ENCODE measurements at regions not wholly inside any gene's neighbourhood (a gene's known extent, or its start where the extent isn't known, plus 50 kb on each side); places are given as distances from the start of the nearest gene placed in this dataset.

DNA sequence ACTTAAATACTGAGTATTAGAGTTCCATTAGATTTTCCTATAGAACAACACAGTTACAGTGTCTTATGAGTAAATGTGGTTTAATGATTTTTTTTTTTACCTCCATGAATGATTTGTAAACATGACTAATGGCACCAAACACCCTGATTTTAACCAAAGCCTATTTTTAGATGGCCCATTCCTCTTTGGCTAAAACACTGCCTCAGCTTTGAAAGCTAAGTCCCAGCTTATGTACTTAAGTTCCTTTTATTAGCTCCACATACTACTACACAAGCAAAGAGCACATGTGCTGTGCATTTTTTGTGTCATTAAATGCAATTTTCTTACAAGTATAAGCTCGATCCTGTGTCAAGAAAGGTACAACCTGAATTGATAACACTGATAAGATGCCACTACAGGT, 575.6 kb upstream of the PITX2 start:
- DNase-seq: no peak

DNA sequence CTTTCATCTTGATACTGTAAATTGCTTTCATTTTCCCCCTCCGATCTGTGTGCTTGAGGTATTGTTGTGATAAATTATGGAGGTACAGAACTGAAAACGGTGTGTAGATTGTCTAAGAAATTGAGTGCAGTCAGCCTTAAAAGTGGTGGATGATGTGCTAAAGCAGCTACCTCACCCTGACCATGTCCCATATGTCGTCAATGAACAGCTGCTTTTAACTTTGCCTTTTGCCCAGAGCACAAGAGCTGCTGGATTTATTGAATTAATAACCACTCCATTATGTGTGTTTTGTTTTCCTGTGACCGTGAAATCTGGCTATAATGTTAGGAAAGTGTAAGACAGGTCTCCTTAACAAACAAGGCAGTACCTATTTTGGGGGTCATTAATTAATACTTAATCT, 581.9 kb upstream of the PITX2 start:
- DNase-seq: no peak

DNA sequence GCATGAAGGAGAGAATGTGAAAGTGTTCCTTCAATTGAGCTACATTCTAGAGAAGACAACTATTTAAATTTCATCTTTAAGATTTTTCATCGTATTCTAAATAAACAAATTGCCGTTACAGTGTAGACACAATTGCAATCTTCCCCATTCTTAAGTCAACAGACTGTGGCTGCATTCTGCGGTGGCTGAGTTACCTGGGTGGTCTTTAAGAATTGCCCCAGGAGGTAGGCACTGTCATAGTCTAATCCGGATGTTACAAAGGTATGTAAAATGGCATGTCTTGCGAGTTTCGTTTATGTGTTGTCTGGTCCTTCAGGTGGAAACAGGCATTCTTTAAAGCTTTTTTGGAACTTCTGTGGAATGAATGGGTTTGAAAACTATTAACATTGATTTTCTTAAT, 586.1 kb upstream of the PITX2 start:
- DNase-seq: no peak

GRCh38 chr4:111209706-111210105, 586.8 kb upstream of the PITX2 start:
- DNase-seq: no peak

DNA sequence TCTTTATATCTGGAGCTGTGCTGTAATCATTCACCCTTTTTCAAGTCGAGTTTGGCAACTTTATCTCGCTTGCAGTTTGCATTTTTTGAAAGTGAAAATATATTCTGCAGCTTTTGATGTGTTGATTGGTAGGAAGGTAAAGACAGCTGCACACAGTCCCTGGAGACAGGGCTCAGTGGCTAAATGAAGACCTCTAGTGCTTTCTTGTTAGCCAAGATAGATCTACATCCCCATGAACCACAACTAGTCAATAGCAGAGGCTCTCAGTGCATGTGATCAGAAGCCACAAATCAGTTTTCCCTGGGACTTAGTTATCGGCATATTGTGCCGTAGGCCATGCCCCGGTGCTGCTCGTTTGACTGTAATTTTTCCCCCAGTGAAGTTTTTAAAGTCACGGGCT, 587.7 kb upstream of the PITX2 start:
- no peak for DNase-seq

- no peak for DNase-seq
These were observed 590.7 kb upstream of the PITX2 start for GRCh38 chr4:111213531-111213930.

- DNase-seq: no peak
These were observed 591.5 kb upstream of the PITX2 start for GRCh38 chr4:111214371-111214770.

- DNase-seq: no peak
These were observed 592.9 kb upstream of the PITX2 start for GRCh38 chr4:111215755-111216154.

- DNase-seq: no peak
These were observed 593.9 kb upstream of the PITX2 start for GRCh38 chr4:111216791-111217190.

GRCh38 chr4:111221371-111221770, 598.5 kb upstream of the PITX2 start:
- no peak for DNase-seq

GRCh38 chr4:111228396-111228795, 605.5 kb upstream of the PITX2 start:
- DNase-seq: no peak

DNA sequence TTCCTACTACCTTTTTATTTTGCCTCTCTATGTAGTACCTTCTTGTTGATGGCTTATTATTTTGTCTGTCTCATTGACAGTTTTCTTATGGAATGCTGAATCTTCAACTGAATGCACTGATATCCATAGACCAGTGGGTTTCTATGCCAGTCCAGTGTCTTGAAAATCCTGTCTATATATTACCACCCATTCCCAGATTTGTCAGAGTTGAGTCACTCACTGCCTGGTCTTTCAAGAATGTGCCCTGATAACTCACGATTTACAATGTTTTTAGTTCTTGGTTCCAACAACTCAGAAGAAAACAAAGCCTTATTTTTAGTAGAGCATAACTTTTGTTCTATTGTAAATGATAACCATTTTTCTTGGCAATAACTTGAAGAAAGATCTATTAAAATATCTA, 606.0 kb upstream of the PITX2 start:
- DNase-seq: no peak

DNA sequence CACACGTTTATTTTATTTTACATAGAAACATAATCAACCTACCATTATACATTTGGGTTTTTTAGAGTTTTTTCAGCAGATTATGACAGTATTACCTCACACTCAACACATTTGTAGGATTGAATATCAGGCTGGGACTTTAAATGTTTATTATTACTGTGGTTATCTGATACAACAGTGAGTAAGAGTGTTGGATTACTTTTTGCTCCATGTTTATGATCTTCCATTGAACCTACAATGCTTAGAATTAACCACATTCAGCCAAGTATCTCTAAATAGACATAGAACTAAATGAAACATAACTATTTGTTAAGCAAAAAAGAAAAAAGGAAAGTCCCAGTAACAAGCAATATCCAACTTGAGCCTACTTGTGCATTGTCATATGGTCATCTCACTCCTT, 607.4 kb upstream of the PITX2 start:
- DNase-seq: no peak

- no peak for DNase-seq
These were observed 608.4 kb upstream of the PITX2 start for GRCh38 chr4:111231281-111231680.

GRCh38 chr4:111234939-111235338, 612.1 kb upstream of the PITX2 start:
- DNase-seq: no peak

GRCh38 chr4:111263836-111264235, 641.0 kb upstream of the PITX2 start:
- no peak for DNase-seq

- no peak for DNase-seq
These were observed 644.1 kb upstream of the PITX2 start for GRCh38 chr4:111266937-111267336.

DNA sequence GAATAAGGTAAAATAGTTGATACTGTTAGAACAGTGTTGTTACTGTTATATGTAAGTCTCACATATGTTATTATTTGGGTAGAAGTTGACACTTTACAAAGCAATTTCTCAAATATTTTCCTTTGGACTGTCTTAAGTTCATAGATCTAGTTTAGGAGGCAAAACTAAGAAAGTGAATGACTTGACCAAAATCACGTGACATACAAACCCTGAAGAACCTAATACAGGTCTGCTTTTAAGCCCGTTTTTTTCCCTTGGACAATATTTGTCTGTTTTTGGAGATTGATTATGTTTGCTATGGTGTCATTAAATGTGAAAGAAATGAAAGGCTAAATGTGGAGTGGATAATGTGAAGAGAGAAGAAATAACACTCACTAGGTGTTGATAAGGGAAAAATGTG, 644.9 kb upstream of the PITX2 start:
- DNase-seq: no peak

- DNase-seq: no peak
These were observed 646.0 kb upstream of the PITX2 start for GRCh38 chr4:111268769-111269414.

GRCh38 chr4:111269439-111269838, 646.6 kb upstream of the PITX2 start:
- DNase-seq: no peak

- no peak for DNase-seq
These were observed 651.2 kb upstream of the PITX2 start for GRCh38 chr4:111274060-111274459.

GRCh38 chr4:111274486-111274885, 651.6 kb upstream of the PITX2 start:
- DNase-seq: no peak

- DNase-seq: no peak
These were observed 658.3 kb upstream of the PITX2 start for GRCh38 chr4:111281219-111281618.

DNA sequence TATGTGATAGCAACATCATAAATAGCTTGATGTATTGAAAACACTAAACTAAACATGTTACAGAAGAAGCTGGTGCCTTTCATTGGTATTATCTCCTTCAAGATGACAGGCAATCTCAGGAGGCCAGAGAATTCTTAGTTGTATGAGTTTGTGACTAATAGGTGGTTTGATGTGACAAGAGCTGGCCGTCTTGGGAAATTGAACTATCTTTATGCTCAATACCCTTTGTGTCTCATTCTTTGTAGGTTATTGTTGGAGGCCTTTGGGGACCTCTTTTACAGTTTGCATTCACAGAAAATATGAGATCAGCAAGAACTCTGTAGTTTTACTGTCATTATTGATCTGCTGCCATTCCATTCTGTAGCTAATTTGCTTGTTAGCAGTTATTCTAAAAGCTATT, 659.2 kb upstream of the PITX2 start:
- DNase-seq: no peak

DNA sequence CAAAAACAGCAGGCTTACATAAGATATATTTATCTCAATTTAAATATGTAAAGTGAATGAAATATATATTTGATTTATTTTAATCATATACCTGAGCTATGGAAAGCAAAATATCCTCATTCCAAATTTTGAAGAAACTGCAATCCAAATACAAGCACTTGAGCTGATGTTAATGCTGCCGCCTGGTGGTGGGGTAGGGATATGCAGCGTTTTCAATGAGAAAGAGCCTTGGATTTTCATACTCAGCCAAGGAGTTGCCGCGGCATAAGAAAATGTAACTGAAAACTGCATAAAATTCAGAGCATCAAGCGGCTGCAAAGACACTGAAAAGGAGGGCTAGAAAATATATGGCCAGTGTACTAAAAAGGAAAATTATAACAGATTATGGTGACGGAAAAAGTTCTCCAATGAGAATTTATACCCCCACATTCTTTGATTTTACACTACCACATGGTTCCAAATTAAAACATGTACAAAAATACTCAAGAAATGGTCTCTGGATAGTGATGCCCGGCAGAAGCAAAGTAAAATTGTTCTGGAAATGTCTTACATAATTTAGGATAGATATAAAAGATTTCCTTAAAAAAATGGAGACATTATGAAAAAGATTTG, 660.3 kb upstream of the PITX2 start:
- DNase-seq: peak; percentile 1 to 19
